Neutrophil (primary cell): ENCODE measurements at regions not wholly inside any gene's neighbourhood (a gene's known extent, or its start where the extent isn't known, plus 50 kb on each side); places are given as distances from the start of the nearest gene placed in this dataset.
"Not testable (repeated sequence)": the region's sequence is repeated elsewhere in the genome, so short reads cannot be mapped to it uniquely, and the experiment has no call there.

ENCODE experiments used
- H3K27ac ChIP-seq: fragments of 200-600 bp; sonication (generic); 2 replicates; pipeline ENCODE4 v1.5.1; 2016; ENCODE audit warnings: mild to moderate bottlenecking, moderate library complexity
- H3K27me3 ChIP-seq: fragments of 200-600 bp; sonication (generic); 2 replicates; pipeline ENCODE4 v1.6.0; 2016; ENCODE audit warnings: mild to moderate bottlenecking
- H3K36me3 ChIP-seq: fragments of 200-600 bp; sonication (generic); 2 replicates; pipeline ENCODE4 v1.5.1; 2017
- H3K4me1 ChIP-seq, 2 experiments: fragments of 200-600 bp in 1 of 2; sonication (generic) in 1 of 2; 1 replicate in 1 of 2; 2 replicates in 1 of 2; pipeline versions ENCODE4 v1.5.1 to v1.6.1; 2013 to 2016; ENCODE audit warnings: low read depth in 1 of 2, low read length in 1 of 2, mild to moderate bottlenecking in 1 of 2, moderate library complexity in 1 of 2; ENCODE audit not compliant: control insufficient read depth in 1 of 2, insufficient read depth in 1 of 2
- H3K4me3 ChIP-seq, 2 experiments: fragments of 200-600 bp in 1 of 2; sonication (generic) in 1 of 2; 1 replicate in 1 of 2; 2 replicates in 1 of 2; pipeline ENCODE4 v1.5.1; 2013 to 2016; ENCODE audit warnings: low read depth in 1 of 2, low read length in 1 of 2, mild to moderate bottlenecking in 1 of 2, moderate library complexity in 1 of 2
- H3K9me3 ChIP-seq: fragments of 200-600 bp; sonication (generic); 2 replicates; pipeline ENCODE4 v1.5.1; 2016
- TF ChIP-seq, protein P1 (sequence below): fragments of 200-600 bp; sonication (generic); IDR thresholded peaks from 2 replicates; pipeline ENCODE4 v1.5.1; 2016; ENCODE audit warnings: antibody characterized with exemption

- Histone ChIP-seq H3K36me3 (no peaks in the 10 kb centered on the region), H3K27me3 (peaks cover 3% of the 10 kb centered on the region), H3K9me3 (no peaks in the 10 kb centered on the region), H3K4me3 (no peak overlapping the region), H3K27ac (no peak overlapping the region), H3K4me1 (peaks cover 19 to 20% of the 10 kb centered on the region in 2 experiments)
- TF ChIP-seq, protein P1, sequence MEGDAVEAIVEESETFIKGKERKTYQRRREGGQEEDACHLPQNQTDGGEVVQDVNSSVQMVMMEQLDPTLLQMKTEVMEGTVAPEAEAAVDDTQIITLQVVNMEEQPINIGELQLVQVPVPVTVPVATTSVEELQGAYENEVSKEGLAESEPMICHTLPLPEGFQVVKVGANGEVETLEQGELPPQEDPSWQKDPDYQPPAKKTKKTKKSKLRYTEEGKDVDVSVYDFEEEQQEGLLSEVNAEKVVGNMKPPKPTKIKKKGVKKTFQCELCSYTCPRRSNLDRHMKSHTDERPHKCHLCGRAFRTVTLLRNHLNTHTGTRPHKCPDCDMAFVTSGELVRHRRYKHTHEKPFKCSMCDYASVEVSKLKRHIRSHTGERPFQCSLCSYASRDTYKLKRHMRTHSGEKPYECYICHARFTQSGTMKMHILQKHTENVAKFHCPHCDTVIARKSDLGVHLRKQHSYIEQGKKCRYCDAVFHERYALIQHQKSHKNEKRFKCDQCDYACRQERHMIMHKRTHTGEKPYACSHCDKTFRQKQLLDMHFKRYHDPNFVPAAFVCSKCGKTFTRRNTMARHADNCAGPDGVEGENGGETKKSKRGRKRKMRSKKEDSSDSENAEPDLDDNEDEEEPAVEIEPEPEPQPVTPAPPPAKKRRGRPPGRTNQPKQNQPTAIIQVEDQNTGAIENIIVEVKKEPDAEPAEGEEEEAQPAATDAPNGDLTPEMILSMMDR, result no peak
These were observed 74.6 kb downstream of the LMO4 start for GRCh38 chr1:87403061-87403820.

DNA sequence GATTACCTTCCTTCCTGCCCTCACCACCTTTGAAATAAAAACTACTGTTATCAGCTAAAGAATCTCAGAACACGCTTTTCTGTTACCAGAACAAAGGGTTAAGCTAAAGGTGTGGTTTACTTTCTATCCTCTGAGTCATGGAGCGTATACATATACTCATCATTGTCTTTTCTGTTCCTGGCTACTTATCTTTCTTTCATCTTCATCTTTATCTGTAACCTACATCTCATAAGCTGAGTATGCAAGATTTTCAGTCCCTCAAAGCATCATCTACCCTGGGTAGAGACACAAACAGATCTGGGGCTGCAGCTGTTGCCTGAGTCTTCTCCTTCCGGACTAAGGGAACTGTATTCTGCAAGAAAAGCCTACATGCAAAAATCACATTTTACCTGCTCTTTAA, 75.6 kb downstream of the LMO4 start:
- Histone ChIP-seq H3K4me3 (no peak overlapping the region), H3K27ac (no peak overlapping the region), H3K9me3 (no peaks in the 10 kb centered on the region), H3K36me3 (no peaks in the 10 kb centered on the region), H3K27me3 (peaks cover 3% of the 10 kb centered on the region), H3K4me1 (peaks cover 19 to 20% of the 10 kb centered on the region in 2 experiments)
- TF ChIP-seq, protein P1, result no peak

- no peaks in the 10 kb centered on the region for H3K9me3 ChIP-seq
- H3K36me3 ChIP-seq, result no peaks in the 10 kb centered on the region
- H3K27ac ChIP-seq, result no peak overlapping the region
- no peak overlapping the region for H3K4me3 ChIP-seq
- peaks cover under 1% of the 10 kb centered on the region in 2 experiments for H3K4me1 ChIP-seq
- TF ChIP-seq, protein P1, result no peak
- H3K27me3 ChIP-seq, result peaks cover 3% of the 10 kb centered on the region
These were observed 80.1 kb downstream of the LMO4 start for GRCh38 chr1:87408665-87409248.

- Histone ChIP-seq H3K36me3 (no peaks in the 10 kb centered on the region), H3K4me3 (no peak overlapping the region), H3K27ac (no peak overlapping the region), H3K9me3 (no peaks in the 10 kb centered on the region), H3K4me1 (no peaks in the 10 kb centered on the region), H3K27me3 (no peaks in the 10 kb centered on the region)
- TF ChIP-seq, protein P1, result no peak
These were observed 82.2 kb downstream of the LMO4 start for GRCh38 chr1:87410776-87411480.

DNA sequence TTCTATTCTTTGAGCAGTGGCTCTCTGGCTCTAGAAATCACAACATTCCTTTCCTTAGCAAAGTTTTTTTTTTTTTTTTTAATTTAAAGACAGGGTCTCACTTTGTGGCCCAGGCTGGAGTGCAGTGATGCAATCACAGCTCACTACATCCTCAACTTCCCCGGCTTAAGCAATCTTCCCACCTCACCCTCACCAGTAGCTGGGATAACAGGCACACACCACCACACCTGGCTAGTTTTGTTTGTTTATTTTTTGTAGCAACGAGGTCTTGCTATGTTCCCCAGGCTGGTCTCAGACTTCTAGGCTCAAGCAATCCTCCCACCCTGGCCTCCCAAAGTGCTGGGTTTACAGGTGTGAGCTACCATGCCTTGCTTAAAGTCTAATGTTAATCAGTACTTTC, 85.2 kb downstream of the LMO4 start:
- H3K4me3 ChIP-seq, H3K4me1 ChIP-seq: not testable (repeated sequence)

DNA sequence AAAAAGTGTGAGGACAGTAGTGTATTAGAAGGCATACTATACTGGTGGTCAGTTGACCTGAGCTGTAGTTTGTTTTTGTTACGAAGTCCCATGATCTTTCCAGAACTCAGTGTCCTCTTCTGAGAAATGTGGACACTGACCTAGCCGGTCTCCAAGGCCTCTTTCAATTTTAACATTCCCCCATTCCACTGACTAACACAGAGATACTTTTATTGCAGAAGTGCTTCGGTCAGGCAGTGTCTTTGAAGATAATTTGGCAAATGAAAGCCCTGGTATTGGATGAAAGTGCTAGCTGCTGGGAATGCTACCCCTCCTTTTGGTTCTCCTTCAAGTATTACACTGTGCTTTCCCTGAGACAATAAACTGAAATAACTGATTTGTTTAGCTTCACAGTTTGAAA, 89.4 kb downstream of the LMO4 start:
- TF ChIP-seq, protein P1, result no peak
- no peaks in the 10 kb centered on the region for H3K9me3 ChIP-seq
- no peaks in the 10 kb centered on the region for H3K36me3 ChIP-seq
- H3K27ac ChIP-seq, result no peak overlapping the region
- no peaks in the 10 kb centered on the region for H3K4me1 ChIP-seq
- H3K27me3 ChIP-seq, result no peaks in the 10 kb centered on the region
- no peak overlapping the region for H3K4me3 ChIP-seq

More for the DNA sequence above, 85.2 kb downstream of the LMO4 start:
- not testable (repeated sequence) for H3K36me3 ChIP-seq, H3K27ac ChIP-seq, H3K27me3 ChIP-seq, H3K9me3 ChIP-seq
